Nephron progenitor cell (in vitro differentiated cells): ENCODE measurements at regions not wholly inside any gene's neighbourhood (a gene's known extent, or its start where the extent isn't known, plus 50 kb on each side); places are given as distances from the start of the nearest gene placed in this dataset.

Experiments
- DNase-seq: peaks from one replicate; pipeline ENCODE4 v3.0.0; 2021
- H3K27ac Mint-ChIP-seq: 2 replicates; pipeline ENCODE4 v1.8.0; 2021; ENCODE audit warnings: mild to moderate bottlenecking, moderate library complexity, mixed read lengths
- H3K27me3 Mint-ChIP-seq: 2 replicates; pipeline ENCODE4 v1.8.0; 2021; ENCODE audit warnings: mild to moderate bottlenecking, low read depth, mixed read lengths; ENCODE audit not compliant: poor library complexity
- H3K36me3 Mint-ChIP-seq: 2 replicates; pipeline ENCODE4 v1.8.0; 2021; ENCODE audit warnings: low read depth, mixed read lengths
- H3K4me1 Mint-ChIP-seq: 2 replicates; pipeline ENCODE4 v1.8.0; 2021; ENCODE audit warnings: mixed read lengths
- H3K4me3 Mint-ChIP-seq: 2 replicates; pipeline ENCODE4 v1.8.0; 2021; ENCODE audit warnings: mild to moderate bottlenecking, moderate library complexity, mixed read lengths
- H3K9me3 Mint-ChIP-seq: 2 replicates; pipeline ENCODE4 v1.8.0; 2021; ENCODE audit warnings: mild to moderate bottlenecking, moderate library complexity, mixed read lengths
- TF ChIP-seq, protein P1 (sequence below): fragments of 200-600 bp; sonication (generic); IDR thresholded peaks from 2 replicates; pipeline ENCODE4 v1.5.0; 2021; ENCODE audit warnings: antibody characterized with exemption

DNA sequence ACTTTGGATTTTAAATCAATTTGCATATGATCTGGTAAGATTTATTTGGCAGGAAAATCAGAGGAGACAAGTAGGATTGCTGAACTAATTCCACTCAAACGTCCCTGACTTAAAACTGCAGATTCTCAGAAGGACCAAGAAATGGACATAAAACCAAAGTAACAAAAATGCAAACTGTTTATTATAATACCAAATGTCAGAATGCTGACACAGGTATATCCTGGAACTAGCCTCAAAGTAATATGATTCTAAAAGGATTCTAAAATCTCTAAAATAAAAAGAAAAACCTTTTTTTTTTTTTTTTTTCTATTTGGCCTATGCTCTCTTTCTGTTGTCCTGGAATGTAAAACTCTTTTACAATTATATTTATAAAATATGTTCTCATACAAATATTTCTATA lies 74.4 kb upstream of the BTBD3 start:
- no peak overlapping the region for H3K4me3 Mint-ChIP-seq
- H3K27me3 Mint-ChIP-seq, result peaks cover 3% of the 10 kb centered on the region
- TF ChIP-seq, protein P1, sequence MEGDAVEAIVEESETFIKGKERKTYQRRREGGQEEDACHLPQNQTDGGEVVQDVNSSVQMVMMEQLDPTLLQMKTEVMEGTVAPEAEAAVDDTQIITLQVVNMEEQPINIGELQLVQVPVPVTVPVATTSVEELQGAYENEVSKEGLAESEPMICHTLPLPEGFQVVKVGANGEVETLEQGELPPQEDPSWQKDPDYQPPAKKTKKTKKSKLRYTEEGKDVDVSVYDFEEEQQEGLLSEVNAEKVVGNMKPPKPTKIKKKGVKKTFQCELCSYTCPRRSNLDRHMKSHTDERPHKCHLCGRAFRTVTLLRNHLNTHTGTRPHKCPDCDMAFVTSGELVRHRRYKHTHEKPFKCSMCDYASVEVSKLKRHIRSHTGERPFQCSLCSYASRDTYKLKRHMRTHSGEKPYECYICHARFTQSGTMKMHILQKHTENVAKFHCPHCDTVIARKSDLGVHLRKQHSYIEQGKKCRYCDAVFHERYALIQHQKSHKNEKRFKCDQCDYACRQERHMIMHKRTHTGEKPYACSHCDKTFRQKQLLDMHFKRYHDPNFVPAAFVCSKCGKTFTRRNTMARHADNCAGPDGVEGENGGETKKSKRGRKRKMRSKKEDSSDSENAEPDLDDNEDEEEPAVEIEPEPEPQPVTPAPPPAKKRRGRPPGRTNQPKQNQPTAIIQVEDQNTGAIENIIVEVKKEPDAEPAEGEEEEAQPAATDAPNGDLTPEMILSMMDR, result no peak
- H3K36me3 Mint-ChIP-seq, result no peaks in the 10 kb centered on the region
- no peak for DNase-seq
- H3K27ac Mint-ChIP-seq, result no peak overlapping the region
- H3K9me3 Mint-ChIP-seq, result peaks cover 12% of the 10 kb centered on the region
- peaks cover 12% of the 10 kb centered on the region for H3K4me1 Mint-ChIP-seq

DNA sequence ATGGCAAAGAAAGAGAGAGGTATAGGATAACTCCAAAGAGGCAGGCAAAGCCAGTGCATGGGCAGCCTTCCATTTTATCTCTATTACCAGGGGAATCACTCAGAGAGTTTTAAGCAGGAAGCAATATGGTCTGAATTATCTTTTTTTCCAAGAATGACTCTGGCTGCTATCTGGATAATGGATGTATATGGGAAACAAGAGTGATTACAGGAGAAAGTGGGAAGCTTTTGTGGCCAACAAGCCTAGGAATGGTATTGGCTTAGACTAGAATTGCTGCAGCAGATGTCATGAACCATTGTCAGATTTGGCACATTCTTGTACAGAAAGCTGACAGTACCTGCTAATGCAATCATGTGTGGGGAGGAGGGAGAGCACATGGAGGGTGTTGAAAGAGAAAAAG lies 73.0 kb upstream of the BTBD3 start:
- H3K4me1 Mint-ChIP-seq, result peaks cover 26% of the 10 kb centered on the region
- TF ChIP-seq, protein P1, result no peak
- no peak overlapping the region for H3K27ac Mint-ChIP-seq
- peaks cover 3% of the 10 kb centered on the region for H3K27me3 Mint-ChIP-seq
- no peak overlapping the region for H3K4me3 Mint-ChIP-seq
- H3K36me3 Mint-ChIP-seq, result no peaks in the 10 kb centered on the region
- peaks cover 12% of the 10 kb centered on the region for H3K9me3 Mint-ChIP-seq
- no peak for DNase-seq

DNA sequence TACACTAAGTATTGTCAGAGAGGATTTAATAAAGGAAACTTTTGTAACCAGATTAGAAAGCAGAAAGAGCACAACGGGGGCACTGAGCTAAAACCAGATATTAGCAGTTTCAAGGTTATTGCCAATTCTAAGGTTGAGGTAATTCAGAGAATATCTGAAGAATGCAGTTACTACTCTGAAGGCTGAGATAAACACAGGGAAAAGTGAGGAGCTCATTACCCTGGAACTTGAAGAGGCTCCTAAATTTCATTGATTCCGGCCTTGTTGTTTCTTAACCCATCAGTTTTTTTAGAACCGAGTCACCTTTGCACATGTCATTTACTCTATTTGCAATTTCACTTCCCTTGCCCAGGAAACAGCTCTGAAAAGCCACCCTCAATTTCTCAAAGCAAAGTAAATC lies 72.4 kb upstream of the BTBD3 start:
- TF ChIP-seq, protein P1, result no peak
- H3K4me1 Mint-ChIP-seq, result peaks cover 33% of the 10 kb centered on the region
- no peak overlapping the region for H3K27ac Mint-ChIP-seq
- no peak for DNase-seq
- H3K9me3 Mint-ChIP-seq, result peaks cover 12% of the 10 kb centered on the region
- H3K4me3 Mint-ChIP-seq, result no peak overlapping the region
- peaks cover 3% of the 10 kb centered on the region for H3K27me3 Mint-ChIP-seq
- no peaks in the 10 kb centered on the region for H3K36me3 Mint-ChIP-seq

DNA sequence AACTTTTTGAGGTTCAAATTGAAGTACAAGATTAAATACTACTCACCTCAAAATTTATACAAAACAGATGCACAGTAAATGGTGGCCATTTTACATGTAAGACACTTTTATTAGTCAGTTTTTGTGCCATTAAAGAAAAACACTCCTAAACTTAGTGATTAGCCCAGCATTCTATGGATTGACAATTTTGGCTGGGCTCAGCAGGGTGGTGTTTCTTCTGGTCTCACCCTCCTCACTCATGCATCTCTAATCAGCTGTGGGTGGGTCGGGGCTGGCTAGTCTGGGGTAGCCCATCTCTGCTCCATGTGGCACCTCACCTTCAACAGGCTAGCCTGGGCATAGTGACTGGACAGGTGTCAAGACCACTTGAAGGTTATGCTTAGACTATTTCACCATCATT lies 71.6 kb upstream of the BTBD3 start:
- TF ChIP-seq, protein P1, result no peak
- Mint-ChIP-seq H3K27me3 (peaks cover 6% of the 10 kb centered on the region), H3K27ac (no peak overlapping the region), H3K36me3 (no peaks in the 10 kb centered on the region), H3K9me3 (peaks cover 12% of the 10 kb centered on the region), H3K4me1 (peaks cover 41% of the 10 kb centered on the region), H3K4me3 (no peak overlapping the region)
- DNase-seq, result no peak

DNA sequence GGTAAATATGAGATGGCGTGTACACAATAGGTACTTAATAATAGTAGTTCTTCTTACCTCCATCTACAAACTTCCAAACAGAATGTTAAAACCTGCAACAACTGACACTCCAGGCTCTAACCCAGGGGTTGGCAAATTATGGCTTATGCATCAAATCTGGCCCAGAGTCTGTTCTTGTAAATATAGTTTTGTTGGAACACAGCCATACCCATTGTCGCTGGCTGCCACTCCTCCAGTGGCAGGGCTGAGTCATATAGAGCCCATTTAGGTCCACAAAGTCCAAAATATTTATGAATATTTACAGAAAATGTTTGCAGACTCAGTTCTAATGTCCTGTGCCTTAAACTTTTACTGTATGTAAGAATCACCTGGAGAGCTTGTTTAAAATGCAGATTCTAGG lies 69.9 kb upstream of the BTBD3 start:
- DNase-seq, result no peak
- Mint-ChIP-seq H3K4me3 (no peak overlapping the region), H3K27me3 (peaks cover 6% of the 10 kb centered on the region), H3K27ac (no peak overlapping the region), H3K36me3 (no peaks in the 10 kb centered on the region), H3K4me1 (peaks cover 45% of the 10 kb centered on the region), H3K9me3 (peaks cover 12% of the 10 kb centered on the region)
- TF ChIP-seq, protein P1, result no peak

DNA sequence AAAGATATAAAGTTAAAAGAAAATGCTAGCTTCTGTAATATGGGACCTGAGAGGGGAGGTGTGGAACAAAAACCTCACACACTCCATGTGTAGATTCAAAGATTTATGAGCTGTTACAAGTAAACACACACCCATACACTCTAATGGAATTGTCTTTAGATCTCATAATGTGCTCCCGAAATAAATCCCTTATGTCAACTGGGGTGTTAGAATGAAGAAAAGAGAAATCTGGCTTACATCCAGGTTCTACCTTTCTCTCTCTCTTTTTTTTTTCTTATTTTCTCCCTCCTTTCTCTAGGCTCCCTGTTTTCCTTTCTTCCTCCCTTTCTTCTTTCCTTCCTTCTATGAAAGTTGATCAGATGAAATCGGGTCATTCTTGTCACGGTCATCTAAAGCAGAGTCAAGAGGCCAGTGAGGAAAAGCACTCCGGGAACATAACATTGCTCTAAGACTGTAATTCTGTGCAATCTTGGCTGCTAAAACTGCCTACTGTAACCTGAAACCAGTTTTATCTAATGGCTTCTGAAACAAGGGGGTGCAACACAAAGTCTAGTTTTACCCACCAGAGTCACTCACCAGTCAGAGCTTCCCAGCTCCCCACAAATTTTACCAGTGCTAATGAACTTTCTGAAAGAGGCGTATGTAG lies 68.3 kb upstream of the BTBD3 start:
- peaks cover 42% of the 10 kb centered on the region for H3K4me1 Mint-ChIP-seq
- H3K27ac Mint-ChIP-seq, result peak overlapping the region; percentile 98
- TF ChIP-seq, protein P1, result no peak
- peak overlapping the region; percentile 55 for H3K4me3 Mint-ChIP-seq
- peaks cover 12% of the 10 kb centered on the region for H3K9me3 Mint-ChIP-seq
- peaks cover 4% of the 10 kb centered on the region for H3K27me3 Mint-ChIP-seq
- DNase-seq, result no peak
- H3K36me3 Mint-ChIP-seq, result no peaks in the 10 kb centered on the region
